PC-9 (cell line): ENCODE measurements at regions not wholly inside any gene's neighbourhood (a gene's known extent, or its start where the extent isn't known, plus 50 kb on each side); places are given as distances from the start of the nearest gene placed in this dataset.

ENCODE experiments used
- BruUV-seq: library from RNA; stranded (reverse); fragments of 400-500 nt; replicated peaks from 2 replicates; lab custom pipeline; 2021; lab: Mats Ljungman, UMichigan
- CTCF ChIA-PET: fragments of 300-600 bp; sonication (Branson Sonifier 250); formaldehyde crosslinking; loops from one replicate; lab custom pipeline; 2022; ENCODE audit warnings: antibody characterized with exemption; lab: Charles Lee
- POLR2A ChIA-PET: fragments of 300-600 bp; sonication (Branson Sonifier 250); formaldehyde crosslinking; loops from one replicate; lab custom pipeline; 2022; ENCODE audit warnings: antibody characterized with exemption; ENCODE audit not compliant: unreplicated experiment; lab: Charles Lee
- DNase-seq, 2 experiments: peaks; one replicate each; pipeline versions ENCODE4 v3.0.0 to v3.0.0-alpha.2; 2015 to 2022; ENCODE audit warnings: mixed read lengths in 1 of 2
- H2AFZ ChIP-seq: fragments of 200-600 bp; sonication (generic); 2 replicates; pipeline ENCODE4 v1.8.1; 2017; ENCODE audit warnings: antibody characterized with exemption
- H3F3A ChIP-seq: fragments of 200-600 bp; sonication (generic); 2 replicates; pipeline ENCODE4 v1.8.1; 2017; ENCODE audit warnings: antibody characterized with exemption, mild to moderate bottlenecking, low read depth; ENCODE audit not compliant: insufficient read depth
- H3K27ac ChIP-seq: fragments of 200-600 bp; sonication (generic); 2 replicates; pipeline ENCODE4 v1.6.1; 2016; ENCODE audit warnings: mixed run types
- H3K27me3 ChIP-seq: fragments of 200-600 bp; sonication (generic); 2 replicates; pipeline ENCODE4 v1.6.1; 2016; ENCODE audit warnings: low read depth, mixed run types; ENCODE audit not compliant: insufficient read depth
- H3K36me3 ChIP-seq: fragments of 200-600 bp; sonication (generic); 2 replicates; pipeline ENCODE4 v1.6.1; 2016; ENCODE audit warnings: low read depth, mixed run types
- H3K4me1 ChIP-seq: fragments of 200-600 bp; sonication (generic); replicated peaks from 2 replicates; pipeline ENCODE4 v1.6.1; 2016; ENCODE audit warnings: mixed run types; ENCODE audit not compliant: insufficient read depth
- H3K4me2 ChIP-seq: fragments of 200-600 bp; sonication (generic); 2 replicates; pipeline ENCODE4 v1.6.1; 2017; ENCODE audit warnings: mixed run types
- H3K4me3 ChIP-seq: fragments of 200-600 bp; sonication (generic); 2 replicates; pipeline ENCODE4 v1.6.1; 2016; ENCODE audit warnings: mixed run types
- H3K79me2 ChIP-seq: fragments of 200-600 bp; sonication (generic); 2 replicates; pipeline ENCODE4 v1.6.1; 2017; ENCODE audit warnings: low read depth, mixed run types
- H3K9me2 ChIP-seq: fragments of 200-600 bp; sonication (generic); 2 replicates; pipeline ENCODE4 v1.8.1; 2017; ENCODE audit warnings: mild to moderate bottlenecking; ENCODE audit not compliant: insufficient read depth
- H3K9me3 ChIP-seq: fragments of 200-600 bp; sonication (generic); 2 replicates; pipeline ENCODE4 v1.8.1; 2016; ENCODE audit warnings: low read depth; ENCODE audit not compliant: insufficient read depth
- H4K20me1 ChIP-seq: fragments of 200-600 bp; sonication (generic); 2 replicates; pipeline ENCODE4 v1.8.1; 2017; ENCODE audit not compliant: insufficient read depth
- CTCF ChIP-seq: fragments of 200-600 bp; sonication (generic); conservative IDR thresholded peaks from 2 replicates; pipeline ENCODE4 v1.6.1; 2017; ENCODE audit warnings: mixed run types, antibody characterized with exemption, mild to moderate bottlenecking, moderate library complexity
- EZH2 ChIP-seq: fragments of 200-600 bp; sonication (generic); IDR thresholded peaks from 2 replicates; pipeline ENCODE4 v1.8.0; 2017; ENCODE audit warnings: antibody characterized with exemption, low read depth
- intact Hi-C: fragments of 100-400 bp; cut with micrococcal nuclease; formaldehyde crosslinking; loops from one replicate; pipeline ENCODE4 v1.10.0; 2022; ENCODE audit not compliant: unreplicated experiment

- H3K27ac ChIP-seq = no peak overlapping the region
- H3K4me3 ChIP-seq = no peak overlapping the region
- no peaks in the 10 kb centered on the region for H4K20me1 ChIP-seq
- no peak for DNase-seq
- intact Hi-C loops = no loop called here
- TF ChIP-seq EZH2 = no peak
- TF ChIP-seq CTCF = no peak
- CTCF ChIA-PET = no interaction called here
- H3F3A ChIP-seq = no peaks in the 10 kb centered on the region
- no TSS peak for BruUV-seq
- H3K4me2 ChIP-seq = no peak overlapping the region
- no peak overlapping the region for H2AFZ ChIP-seq
- no peaks in the 10 kb centered on the region for H3K9me2 ChIP-seq
- H3K79me2 ChIP-seq = no peaks in the 10 kb centered on the region
- POLR2A ChIA-PET = no interaction called here
- no peaks in the 10 kb centered on the region for H3K27me3 ChIP-seq
- no peaks in the 10 kb centered on the region; the same call in 1 of the 2 replicates for H3K9me3 ChIP-seq
- H3K36me3 ChIP-seq = no peaks in the 10 kb centered on the region
- no peaks in the 10 kb centered on the region for H3K4me1 ChIP-seq
These were observed 662.4 kb upstream of the BCHE start for GRCh38 chr3:166499636-166500035.

- POLR2A ChIA-PET = no interaction called here
- no peaks in the 10 kb centered on the region for H3K79me2 ChIP-seq
- no peaks in the 10 kb centered on the region for H3K27me3 ChIP-seq
- no peak overlapping the region for H3K4me3 ChIP-seq
- H2AFZ ChIP-seq = no peak overlapping the region
- no TSS peak for BruUV-seq
- no peaks in the 10 kb centered on the region; the same call in 1 of the 2 replicates for H3K9me3 ChIP-seq
- H3K4me1 ChIP-seq = no peaks in the 10 kb centered on the region
- TF ChIP-seq CTCF (no peak), EZH2 (no peak)
- CTCF ChIA-PET = no interaction called here
- no peak overlapping the region for H3K27ac ChIP-seq
- H3K9me2 ChIP-seq = no peaks in the 10 kb centered on the region
- H4K20me1 ChIP-seq = no peaks in the 10 kb centered on the region
- H3K4me2 ChIP-seq = no peak overlapping the region
- no peaks in the 10 kb centered on the region for H3K36me3 ChIP-seq
- intact Hi-C loops = no loop called here
- no peak for DNase-seq
- H3F3A ChIP-seq = no peaks in the 10 kb centered on the region
These were observed 661.2 kb upstream of the BCHE start for GRCh38 chr3:166498446-166498845.

GRCh38 chr3:166489826-166490225 is 652.6 kb upstream of the BCHE start:
- Histone ChIP-seq H3K4me2 (no peak overlapping the region), H3K27me3 (no peaks in the 10 kb centered on the region), H3K9me3 (no peaks in the 10 kb centered on the region), H4K20me1 (no peaks in the 10 kb centered on the region), H3K27ac (no peak overlapping the region), H3K79me2 (no peaks in the 10 kb centered on the region), H3K4me1 (no peaks in the 10 kb centered on the region), H3K36me3 (no peaks in the 10 kb centered on the region), H3K9me2 (0 out of 2 replicates have a peak, but pooled peaks cover 4% of the 10 kb centered on the region), H3F3A (no peaks in the 10 kb centered on the region), H2AFZ (no peak overlapping the region), H3K4me3 (no peak overlapping the region)
- POLR2A ChIA-PET = no interaction called here
- no TSS peak for BruUV-seq
- TF ChIP-seq CTCF (no peak), EZH2 (no peak)
- DNase-seq = no peak
- intact Hi-C loops = no loop called here
- CTCF ChIA-PET = no interaction called here
